D721Med (cell line): ENCODE measurements at regions not wholly inside any gene's neighbourhood (a gene's known extent, or its start where the extent isn't known, plus 50 kb on each side); places are given as distances from the start of the nearest gene placed in this dataset.
"Not testable (repeated sequence)": the region's sequence is repeated elsewhere in the genome, so short reads cannot be mapped to it uniquely, and the experiment has no call there.

Experiments
- DNase-seq: peaks from one replicate; pipeline ENCODE4 v3.0.0; 2011; ENCODE audit warnings: low spot score; ENCODE audit not compliant: insufficient read length
- FAIRE-seq: peaks from 2 replicates; lab custom pipeline; 2011; peaks lifted over from hg19 to GRCh38; lab: Jason Lieb, UNC
- TF ChIP-seq, protein P1 (sequence below): IDR thresholded peaks from 2 replicates; pipeline ENCODE4 v1.5.1; 2012; ENCODE audit warnings: mild to moderate bottlenecking, control low read depth; ENCODE audit not compliant: insufficient read depth; ENCODE audit errors: missing control alignments

DNA sequence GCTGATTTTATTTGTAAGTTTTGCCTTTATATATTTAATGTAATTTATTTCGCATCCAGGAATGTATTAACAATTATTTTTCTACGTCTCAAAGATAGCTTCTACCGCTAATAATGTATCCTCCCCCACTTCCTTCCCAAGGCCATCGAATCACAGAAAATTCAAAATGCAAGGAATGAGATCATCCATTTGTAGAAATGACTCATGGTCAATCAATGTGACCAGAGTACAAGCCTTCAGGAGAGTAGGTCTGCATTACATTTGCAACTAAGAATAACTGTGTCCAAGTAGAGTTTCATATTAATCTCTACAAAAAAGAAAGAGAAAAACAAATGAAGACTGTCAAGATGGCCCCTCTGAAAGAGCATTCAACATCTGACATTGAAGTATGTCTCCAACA, 205.9 kb upstream of the PHF14 start:
- FAIRE-seq (no peak), DNase-seq (no peak)
- TF ChIP-seq, protein P1, sequence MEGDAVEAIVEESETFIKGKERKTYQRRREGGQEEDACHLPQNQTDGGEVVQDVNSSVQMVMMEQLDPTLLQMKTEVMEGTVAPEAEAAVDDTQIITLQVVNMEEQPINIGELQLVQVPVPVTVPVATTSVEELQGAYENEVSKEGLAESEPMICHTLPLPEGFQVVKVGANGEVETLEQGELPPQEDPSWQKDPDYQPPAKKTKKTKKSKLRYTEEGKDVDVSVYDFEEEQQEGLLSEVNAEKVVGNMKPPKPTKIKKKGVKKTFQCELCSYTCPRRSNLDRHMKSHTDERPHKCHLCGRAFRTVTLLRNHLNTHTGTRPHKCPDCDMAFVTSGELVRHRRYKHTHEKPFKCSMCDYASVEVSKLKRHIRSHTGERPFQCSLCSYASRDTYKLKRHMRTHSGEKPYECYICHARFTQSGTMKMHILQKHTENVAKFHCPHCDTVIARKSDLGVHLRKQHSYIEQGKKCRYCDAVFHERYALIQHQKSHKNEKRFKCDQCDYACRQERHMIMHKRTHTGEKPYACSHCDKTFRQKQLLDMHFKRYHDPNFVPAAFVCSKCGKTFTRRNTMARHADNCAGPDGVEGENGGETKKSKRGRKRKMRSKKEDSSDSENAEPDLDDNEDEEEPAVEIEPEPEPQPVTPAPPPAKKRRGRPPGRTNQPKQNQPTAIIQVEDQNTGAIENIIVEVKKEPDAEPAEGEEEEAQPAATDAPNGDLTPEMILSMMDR: no peak

DNA sequence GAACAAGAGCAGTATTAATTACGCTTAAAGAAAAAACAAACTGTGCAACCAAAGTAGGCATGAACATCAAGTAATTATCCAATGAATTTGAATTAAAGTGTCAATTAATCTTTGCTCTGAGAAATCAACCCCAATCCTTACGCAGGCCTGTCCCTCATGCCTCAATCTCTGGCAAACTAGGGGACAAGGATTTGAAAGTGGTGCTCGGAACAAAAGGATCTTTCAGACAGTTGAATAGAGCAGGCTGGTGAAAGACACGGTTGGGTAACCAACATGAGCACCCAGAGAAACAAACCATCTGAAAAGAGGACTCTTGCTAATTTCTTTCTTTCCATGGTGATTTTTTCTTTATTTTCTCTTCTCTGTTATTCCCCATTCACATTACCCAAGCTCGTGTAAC, 203.5 kb upstream of the PHF14 start:
- DNase-seq (no peak), FAIRE-seq (no peak)
- TF ChIP-seq, protein P1: no peak

DNA sequence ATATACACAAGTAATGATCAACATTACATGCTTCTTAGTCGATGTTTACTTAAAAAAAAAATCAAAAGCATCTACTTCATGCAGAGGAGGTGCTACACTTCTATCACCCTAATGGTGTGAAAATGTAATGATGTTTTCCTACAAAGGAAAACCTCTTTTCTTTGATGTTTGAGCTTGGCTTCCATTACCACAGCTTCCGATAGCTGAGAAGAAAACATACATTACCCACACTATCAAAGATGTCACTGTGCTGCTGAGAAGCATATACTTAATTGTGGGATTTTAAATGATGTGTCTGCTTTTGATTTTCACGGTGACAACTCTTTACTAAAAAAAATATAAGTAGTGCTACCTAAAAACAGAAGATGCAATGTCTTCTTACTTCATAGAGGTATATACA, 200.2 kb upstream of the PHF14 start:
- no peak for DNase-seq
- TF ChIP-seq, protein P1: no peak
- FAIRE-seq: no peak

DNA sequence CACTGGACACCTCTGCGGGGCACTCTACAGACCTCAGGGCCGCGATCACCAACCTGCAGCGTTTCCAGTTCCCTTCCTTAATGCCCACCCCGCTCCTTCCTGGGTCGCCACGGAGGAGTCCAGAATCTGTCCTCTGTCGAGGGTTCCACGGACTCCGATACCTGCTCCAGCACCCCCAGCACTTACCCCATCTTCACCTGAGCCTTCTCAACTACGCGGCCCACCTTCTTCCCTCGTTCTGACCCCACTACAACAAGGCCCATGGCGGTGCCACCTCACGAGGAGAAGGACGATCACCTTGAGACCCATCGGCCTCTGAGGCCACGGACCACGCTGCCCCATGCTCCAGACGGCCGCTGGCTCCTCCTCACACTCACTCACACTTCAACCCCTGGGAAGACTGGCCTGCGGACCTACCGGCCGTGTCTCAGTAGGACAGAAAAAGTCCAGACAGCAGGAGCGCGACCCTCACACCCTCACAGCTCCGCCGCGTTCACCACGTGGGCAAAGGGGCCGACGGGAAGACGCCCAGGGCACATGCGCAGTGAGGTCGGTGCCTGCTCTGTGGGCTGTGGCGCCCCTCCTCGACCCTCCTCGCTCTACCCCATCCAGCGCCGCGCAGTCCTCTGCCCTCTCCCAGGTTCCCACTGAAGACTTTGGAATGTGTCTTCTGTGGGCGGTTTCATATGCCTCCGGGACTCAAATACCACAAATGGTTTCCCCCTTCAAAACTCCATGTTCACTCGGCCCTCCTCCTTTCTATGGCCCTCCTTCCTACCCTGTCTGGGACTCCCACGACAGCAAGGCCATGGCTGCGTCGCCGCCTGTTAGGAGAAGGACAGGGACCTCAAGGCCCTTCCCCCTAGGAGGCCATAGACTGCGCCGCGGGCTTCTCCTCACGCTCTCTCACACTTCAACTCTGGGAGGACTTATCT, 193.9 kb upstream of the PHF14 start:
- DNase-seq: no peak
- FAIRE-seq: no peak
- TF ChIP-seq, protein P1: no peak

DNA sequence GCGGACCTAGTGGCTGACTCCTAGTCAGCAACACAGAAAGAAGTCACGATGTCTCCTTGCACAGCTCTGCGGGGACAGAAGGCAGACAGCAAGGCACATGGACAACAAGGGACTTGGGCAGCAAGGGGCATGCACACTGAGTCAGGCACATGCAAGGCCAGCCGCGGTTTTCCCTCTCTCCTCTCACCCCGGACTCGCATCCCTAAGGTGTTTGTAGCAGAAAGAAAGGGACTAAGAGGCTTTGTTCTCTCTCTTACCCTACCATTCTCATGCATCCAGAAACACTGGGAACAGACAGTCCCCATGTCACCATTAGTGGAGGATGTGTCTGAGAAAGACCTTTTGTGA, 193.3 kb upstream of the PHF14 start:
- FAIRE-seq (no peak), DNase-seq (no peak)
- TF ChIP-seq, protein P1: no peak

DNA sequence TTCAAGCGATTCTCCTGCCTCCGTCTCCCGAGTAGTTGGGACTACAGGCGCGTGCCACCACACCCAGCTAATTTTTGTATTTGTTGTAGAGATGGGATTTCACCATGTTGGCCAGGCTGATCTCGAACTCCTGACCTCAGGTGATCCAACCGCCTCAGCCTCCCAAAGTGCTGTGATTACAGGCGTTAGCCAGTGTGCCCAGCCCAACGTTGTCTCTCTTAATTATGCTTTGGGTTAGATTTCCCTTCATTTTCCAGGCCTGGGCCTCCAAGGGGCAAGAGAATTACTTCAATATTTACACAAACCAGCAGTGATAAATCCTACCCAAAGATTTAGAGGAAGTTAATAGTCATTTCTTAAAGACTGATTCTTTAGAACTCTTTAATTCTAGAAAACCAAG, 186.7 kb upstream of the PHF14 start:
- not testable (repeated sequence) for FAIRE-seq, DNase-seq

DNA sequence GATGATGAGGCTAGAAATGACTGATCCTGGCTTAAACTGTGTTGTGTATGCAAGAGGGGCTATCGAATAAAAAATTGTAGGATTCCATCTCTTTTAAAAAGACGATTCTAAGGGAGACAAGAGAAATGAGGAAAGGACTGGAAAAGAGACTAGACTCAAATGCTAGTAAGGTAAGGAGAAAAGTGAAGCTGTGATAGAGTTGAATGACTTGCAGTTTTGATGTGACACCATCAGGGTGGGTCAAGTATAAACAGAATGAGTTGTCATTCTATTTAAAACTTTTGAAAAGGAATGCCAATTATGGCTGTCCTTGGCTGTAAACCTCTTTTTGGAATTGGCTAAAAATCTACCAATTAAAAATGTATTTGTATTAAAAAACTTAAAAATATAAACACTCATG, 184.5 kb upstream of the PHF14 start:
- TF ChIP-seq, protein P1: no peak
- FAIRE-seq (no peak), DNase-seq (no peak)
